Stimulated activated naive CD8-positive, alpha-beta T cell treated with anti-CD3 and anti-CD28 coated beads, Interleukin-15, amount 100 ng/mL, for 72 hours (primary cell): ENCODE measurements at regions not wholly inside any gene's neighbourhood (a gene's known extent, or its start where the extent isn't known, plus 50 kb on each side); places are given as distances from the start of the nearest gene placed in this dataset.

ENCODE experiments used
- ATAC-seq: fragments of 150-1000 bp; cut with Tn5 transposase; 2 replicates; pipeline ENCODE4 v1.10.0; 2021; ENCODE audit warnings: mild to moderate bottlenecking, moderate library complexity
- DNase-seq, 2 donors: peaks; one replicate each; pipeline ENCODE4 v3.0.0; 2021 to 2022
- H3K27ac Mint-ChIP-seq, 2 donors: one replicate each; pipeline ENCODE4 v1.8.0; 2022; ENCODE audit warnings: mild to moderate bottlenecking in 2 of 2, mixed read lengths in 2 of 2, moderate library complexity in 2 of 2
- H3K27me3 Mint-ChIP-seq: one replicate; pipeline ENCODE4 v1.8.0; 2022; ENCODE audit warnings: mixed read lengths
- H3K4me1 Mint-ChIP-seq: one replicate; pipeline ENCODE4 v1.8.0; 2022; ENCODE audit warnings: mild to moderate bottlenecking, mixed read lengths
- H3K4me3 Mint-ChIP-seq, 2 donors: one replicate each; pipeline ENCODE4 v1.8.0; 2022; ENCODE audit warnings: mild to moderate bottlenecking in 2 of 2, mixed read lengths in 2 of 2, moderate library complexity in 1 of 2
- H3K9me3 Mint-ChIP-seq, 2 donors: one replicate each; pipeline ENCODE4 v1.8.0; 2022; ENCODE audit warnings: mixed read lengths in 2 of 2

- Mint-ChIP-seq H3K9me3 (no peaks in the 10 kb centered on the region), H3K4me1 (no peaks in the 10 kb centered on the region), H3K27ac (no peak overlapping the region), H3K4me3 (no peak overlapping the region), H3K27me3 (peaks cover 15% of the 10 kb centered on the region)
- DNase-seq (no peak), ATAC-seq (no peak)
These were observed 396.0 kb upstream of the DAB1 start for GRCh38 chr1:57819893-57820292.

DNA sequence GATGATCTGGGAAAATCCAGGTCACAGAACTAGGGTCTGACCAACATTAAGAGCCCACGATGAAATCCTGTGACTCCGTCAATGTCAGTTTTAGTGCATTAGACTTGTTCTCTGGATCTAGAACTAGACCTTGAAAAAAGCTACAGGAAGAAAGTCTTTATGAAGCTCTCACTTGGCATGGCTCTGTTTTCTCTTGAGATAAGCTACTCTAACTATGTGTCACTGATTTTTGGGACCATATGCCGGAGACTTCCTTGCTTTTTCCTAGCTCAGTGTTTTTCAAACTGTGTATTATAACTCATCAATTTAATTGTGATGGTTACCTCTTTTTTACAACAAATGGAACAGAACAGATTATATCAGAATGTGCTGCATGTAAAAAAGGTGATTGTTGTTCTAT is 379.7 kb upstream of the DAB1 start:
- Mint-ChIP-seq H3K4me3 (no peak overlapping the region), H3K27me3 (no peaks in the 10 kb centered on the region), H3K4me1 (no peaks in the 10 kb centered on the region), H3K27ac (no peak overlapping the region), H3K9me3 (peaks cover 0 to 17% of the 10 kb centered on the region in 2 donors)
- ATAC-seq: no peak
- DNase-seq: no peak

DNA sequence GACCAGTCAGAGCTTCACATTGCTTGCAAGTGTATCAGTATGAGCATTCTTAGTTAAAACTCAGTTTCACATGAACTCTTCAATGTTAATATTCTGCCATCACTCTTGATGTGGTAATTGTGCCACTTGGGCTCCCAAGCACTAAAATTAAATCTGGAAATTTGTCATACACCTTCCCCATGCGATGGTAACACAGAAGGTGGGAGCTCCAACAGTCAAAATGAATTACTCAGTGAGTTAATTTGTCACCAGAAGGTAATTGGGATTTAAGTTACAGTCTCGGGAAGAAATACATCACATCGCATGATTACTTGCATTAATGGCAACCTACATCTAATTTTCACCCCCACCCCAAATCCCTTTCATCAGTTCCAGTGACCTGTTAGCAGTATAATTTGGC is 376.5 kb upstream of the DAB1 start:
- no peak for ATAC-seq
- Mint-ChIP-seq H3K4me1 (no peaks in the 10 kb centered on the region), H3K4me3 (no peak overlapping the region), H3K27me3 (no peaks in the 10 kb centered on the region), H3K9me3 (peaks cover 0 to 11% of the 10 kb centered on the region in 2 donors), H3K27ac (no peak overlapping the region)
- DNase-seq: no peak

GRCh38 chr1:57799490-57800115 is 375.7 kb upstream of the DAB1 start:
- no peak overlapping the region for H3K4me3 Mint-ChIP-seq
- H3K9me3 Mint-ChIP-seq: peaks cover 0 to 11% of the 10 kb centered on the region in 2 donors
- ATAC-seq: no peak
- DNase-seq: no peak
- no peaks in the 10 kb centered on the region for H3K27me3 Mint-ChIP-seq
- H3K27ac Mint-ChIP-seq: no peak overlapping the region
- no peaks in the 10 kb centered on the region for H3K4me1 Mint-ChIP-seq

DNA sequence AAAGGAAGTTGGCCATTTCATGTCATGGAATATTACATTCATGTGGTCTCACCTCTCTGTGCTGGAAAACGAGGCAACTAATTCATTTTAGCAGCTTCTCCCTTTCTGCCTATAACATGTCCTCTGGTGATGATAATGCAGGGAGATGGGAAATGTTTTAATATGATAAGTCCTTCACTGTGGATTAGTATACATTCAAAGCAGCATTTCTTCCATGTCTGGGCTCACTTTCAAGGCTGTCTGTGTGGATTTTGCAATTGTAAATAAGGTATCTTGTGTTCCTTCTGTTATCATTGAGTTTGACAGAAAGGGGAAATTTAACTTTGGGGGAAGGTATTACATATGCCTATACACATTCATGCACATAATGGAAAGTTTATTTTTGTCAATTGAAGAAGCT is 374.7 kb upstream of the DAB1 start:
- Mint-ChIP-seq H3K27ac (no peak overlapping the region), H3K27me3 (no peaks in the 10 kb centered on the region), H3K9me3 (peaks cover 0 to 11% of the 10 kb centered on the region in 2 donors), H3K4me1 (no peaks in the 10 kb centered on the region), H3K4me3 (no peak overlapping the region)
- DNase-seq (no peak), ATAC-seq (no peak)

GRCh38 chr1:57797084-57797483 is 373.2 kb upstream of the DAB1 start:
- Mint-ChIP-seq H3K27ac (no peak overlapping the region), H3K4me3 (no peak overlapping the region), H3K4me1 (no peaks in the 10 kb centered on the region), H3K27me3 (no peaks in the 10 kb centered on the region), H3K9me3 (peaks cover 0 to 6% of the 10 kb centered on the region in 2 donors)
- no peak for ATAC-seq
- DNase-seq: no peak

DNA sequence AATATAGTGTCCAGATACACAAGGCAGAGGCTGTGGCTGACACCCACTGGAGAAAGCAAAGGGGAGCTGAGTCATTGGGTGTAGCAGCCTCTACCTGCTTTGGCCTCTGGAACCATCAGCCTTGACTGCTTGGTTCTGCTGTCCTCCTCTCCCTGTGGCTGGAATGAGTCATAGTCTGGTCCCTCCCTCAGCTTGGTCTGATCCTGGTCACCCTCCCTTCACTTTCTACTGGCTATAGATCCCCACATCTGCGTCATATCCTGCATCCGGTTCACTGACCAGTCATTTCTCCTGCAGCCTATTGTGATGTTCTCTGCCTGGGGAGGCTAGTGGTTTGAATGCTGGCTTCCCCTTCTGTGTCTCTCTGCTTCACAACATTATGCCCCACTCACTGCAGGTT is 372.8 kb upstream of the DAB1 start:
- DNase-seq (no peak), ATAC-seq (no peak)
- Mint-ChIP-seq H3K27ac (no peak overlapping the region), H3K9me3 (peaks cover 0 to 1% of the 10 kb centered on the region in 2 donors), H3K4me1 (no peaks in the 10 kb centered on the region), H3K4me3 (no peak overlapping the region), H3K27me3 (no peaks in the 10 kb centered on the region)

DNA sequence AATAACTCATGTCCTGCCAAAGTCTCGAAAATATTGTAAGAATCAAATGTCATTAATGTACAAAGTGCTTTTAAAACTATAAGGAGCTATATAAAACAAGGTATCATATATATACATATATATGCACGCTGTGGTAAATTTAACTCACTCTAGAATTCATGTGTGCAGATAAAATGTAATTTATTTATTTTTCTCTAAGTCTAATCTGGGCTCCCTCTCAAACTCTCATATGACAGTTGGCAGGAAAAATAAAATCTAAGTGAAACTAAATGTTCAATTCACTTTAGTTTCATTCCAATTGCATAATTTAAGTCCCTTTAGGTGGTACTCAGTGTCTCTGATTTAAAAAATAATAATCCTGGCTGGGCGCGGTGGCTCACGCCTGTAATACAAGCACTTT is 372.0 kb upstream of the DAB1 start:
- ATAC-seq: no peak
- DNase-seq: no peak
- no peaks in the 10 kb centered on the region for H3K9me3 Mint-ChIP-seq
- H3K27me3 Mint-ChIP-seq: no peaks in the 10 kb centered on the region
- no peaks in the 10 kb centered on the region for H3K4me1 Mint-ChIP-seq
- no peak overlapping the region for H3K4me3 Mint-ChIP-seq
- no peak overlapping the region for H3K27ac Mint-ChIP-seq

DNA sequence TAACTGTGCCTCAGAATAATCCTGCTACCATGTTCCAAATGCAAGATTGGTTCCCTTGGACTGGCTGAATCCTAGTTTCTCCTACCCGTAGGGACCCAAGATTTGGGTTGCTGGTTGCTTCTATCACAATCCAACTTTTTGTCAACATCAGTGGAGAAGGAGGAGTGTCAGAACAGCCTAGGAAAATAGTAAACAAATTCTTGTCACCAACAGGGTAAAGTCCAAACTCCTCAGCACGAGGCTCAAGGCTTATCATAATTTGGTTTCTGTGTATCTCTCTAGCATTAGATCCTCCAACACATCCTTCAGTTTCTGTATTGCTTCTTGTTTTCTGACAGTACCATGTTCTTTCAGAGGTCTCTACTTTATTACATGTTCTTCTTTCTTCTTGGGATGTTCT is 370.2 kb upstream of the DAB1 start:
- H3K27me3 Mint-ChIP-seq: no peaks in the 10 kb centered on the region
- H3K27ac Mint-ChIP-seq: peak overlapping the region in 1 of 2 donors; percentile 23
- H3K4me3 Mint-ChIP-seq: no peak overlapping the region
- no peaks in the 10 kb centered on the region for H3K4me1 Mint-ChIP-seq
- ATAC-seq (no peak), DNase-seq (no peak)
- H3K9me3 Mint-ChIP-seq: peaks cover 0 to 7% of the 10 kb centered on the region in 2 donors

DNA sequence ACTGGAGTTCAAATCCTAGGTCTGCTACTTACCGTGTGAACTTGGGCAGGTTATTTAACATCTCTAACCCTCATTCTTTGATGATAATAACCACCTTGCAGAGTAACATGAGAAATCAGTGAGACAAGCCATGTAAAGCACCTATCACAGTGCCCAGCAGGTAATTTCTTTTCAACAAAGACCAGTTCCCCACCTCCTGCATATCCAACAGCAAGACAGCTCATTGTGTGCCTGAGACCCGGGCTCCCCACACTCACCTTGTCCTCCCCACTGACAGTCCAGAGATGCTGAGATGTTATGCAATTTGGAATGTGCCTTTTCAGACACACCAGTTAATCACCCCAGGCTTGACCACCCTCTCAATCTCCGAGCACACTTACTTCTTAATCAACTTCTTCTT is 367.6 kb upstream of the DAB1 start:
- Mint-ChIP-seq H3K9me3 (peaks cover 0 to 7% of the 10 kb centered on the region in 2 donors), H3K27me3 (no peaks in the 10 kb centered on the region), H3K4me3 (no peak overlapping the region), H3K4me1 (no peaks in the 10 kb centered on the region), H3K27ac (no peak overlapping the region)
- ATAC-seq (no peak), DNase-seq (no peak)

DNA sequence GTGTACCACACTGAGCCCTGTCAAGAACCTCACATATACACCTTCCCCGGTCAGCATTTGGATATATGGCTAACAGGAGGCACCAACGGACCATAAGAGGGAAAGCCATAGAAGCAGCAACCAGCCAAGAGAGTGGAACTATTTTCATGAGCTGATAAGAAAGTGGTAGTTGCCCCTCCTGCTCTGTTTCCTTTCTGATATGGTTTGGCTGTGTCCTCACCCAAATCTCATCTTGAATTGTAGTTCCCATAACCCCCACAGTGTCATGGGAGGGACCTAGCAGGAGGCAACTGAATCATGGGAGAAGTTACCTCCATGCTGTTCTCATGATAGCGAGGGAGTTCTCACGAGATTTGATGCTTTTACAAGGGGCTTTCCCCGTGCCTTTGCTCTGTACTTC is 366.1 kb upstream of the DAB1 start:
- Mint-ChIP-seq H3K9me3 (peaks cover 0 to 7% of the 10 kb centered on the region in 2 donors), H3K27ac (no peak overlapping the region), H3K4me1 (no peaks in the 10 kb centered on the region), H3K27me3 (no peaks in the 10 kb centered on the region), H3K4me3 (no peak overlapping the region)
- ATAC-seq: no peak
- DNase-seq: no peak

- peaks cover 0 to 7% of the 10 kb centered on the region in 2 donors for H3K9me3 Mint-ChIP-seq
- H3K27me3 Mint-ChIP-seq: no peaks in the 10 kb centered on the region
- no peaks in the 10 kb centered on the region for H3K4me1 Mint-ChIP-seq
These were observed 364.5 kb upstream of the DAB1 start for GRCh38 chr1:57788313-57788712.

GRCh38 chr1:57784356-57784755 is 360.5 kb upstream of the DAB1 start:
- Mint-ChIP-seq H3K9me3 (no peaks in the 10 kb centered on the region), H3K27ac (no peak overlapping the region), H3K27me3 (no peaks in the 10 kb centered on the region), H3K4me3 (no peak overlapping the region), H3K4me1 (no peaks in the 10 kb centered on the region)
- ATAC-seq: no peak
- no peak for DNase-seq

More at GRCh38 chr1:57788313-57788712, 364.5 kb upstream of the DAB1 start:
- Mint-ChIP-seq H3K4me3 (no peak overlapping the region), H3K27ac (no peak overlapping the region)
- DNase-seq: no peak
- ATAC-seq: no peak

GRCh38 chr1:57782357-57782756 is 358.5 kb upstream of the DAB1 start:
- H3K27me3 Mint-ChIP-seq: peaks cover 6% of the 10 kb centered on the region
- H3K4me3 Mint-ChIP-seq: no peak overlapping the region
- no peaks in the 10 kb centered on the region for H3K4me1 Mint-ChIP-seq
- DNase-seq (no peak), ATAC-seq (no peak)
- no peaks in the 10 kb centered on the region for H3K9me3 Mint-ChIP-seq
- peak overlapping the region in 1 of 2 donors; percentile 81 for H3K27ac Mint-ChIP-seq

- Mint-ChIP-seq H3K27me3 (peaks cover 5% of the 10 kb centered on the region), H3K27ac (no peak overlapping the region), H3K4me1 (no peaks in the 10 kb centered on the region), H3K9me3 (no peaks in the 10 kb centered on the region), H3K4me3 (no peak overlapping the region)
- DNase-seq (no peak), ATAC-seq (no peak)
These were observed 348.8 kb upstream of the DAB1 start for GRCh38 chr1:57772580-57773195.

DNA sequence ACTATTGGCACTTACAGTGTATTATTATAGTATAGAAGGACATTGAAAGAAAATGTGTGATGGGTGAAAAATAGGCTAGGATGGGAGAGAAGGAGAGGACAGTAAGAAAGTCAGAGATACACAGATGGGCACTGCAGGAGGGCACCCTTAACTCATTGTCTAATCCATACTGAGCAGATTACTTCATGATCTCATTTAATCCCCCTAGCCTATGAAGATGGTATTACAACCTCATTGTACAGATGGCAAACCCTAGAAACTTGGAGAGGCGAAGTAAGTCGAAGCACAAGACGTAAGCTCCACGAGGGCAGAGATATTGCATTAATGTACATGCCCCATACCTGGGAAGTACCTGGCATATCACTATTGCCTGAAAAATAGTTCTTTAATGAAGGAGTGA is 346.9 kb upstream of the DAB1 start:
- H3K4me3 Mint-ChIP-seq: no peak overlapping the region
- H3K27me3 Mint-ChIP-seq: peaks cover 8% of the 10 kb centered on the region
- ATAC-seq: no peak
- no peaks in the 10 kb centered on the region for H3K4me1 Mint-ChIP-seq
- no peak overlapping the region for H3K27ac Mint-ChIP-seq
- H3K9me3 Mint-ChIP-seq: no peaks in the 10 kb centered on the region
- no peak for DNase-seq

DNA sequence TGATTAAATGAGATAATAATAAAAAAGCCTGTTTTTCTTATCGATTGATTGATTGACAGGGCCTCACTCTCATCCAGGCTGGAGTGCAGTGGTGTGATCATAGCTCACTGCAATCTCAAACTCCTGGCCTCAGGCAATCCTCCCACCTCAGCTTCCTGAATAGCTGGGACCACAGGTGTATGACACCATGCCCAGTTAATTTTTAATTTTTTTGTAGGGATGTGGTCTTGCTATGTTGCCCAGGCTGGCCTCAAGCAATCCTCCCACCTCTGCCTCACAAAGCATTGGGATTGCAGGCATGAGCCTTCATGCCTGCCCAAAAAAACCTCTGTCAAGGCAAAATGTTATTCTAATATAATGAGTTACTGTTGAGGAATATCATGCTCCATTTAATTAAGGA is 346.4 kb upstream of the DAB1 start:
- ATAC-seq (no peak), DNase-seq (no peak)
- Mint-ChIP-seq H3K27ac (no peak overlapping the region), H3K27me3 (peaks cover 8% of the 10 kb centered on the region), H3K9me3 (no peaks in the 10 kb centered on the region), H3K4me3 (no peak overlapping the region), H3K4me1 (no peaks in the 10 kb centered on the region)
